ENCODE measurements at regions not wholly inside any gene's neighbourhood (a gene's known extent, or its start where the extent isn't known, plus 50 kb on each side); places are given as distances from the start of the nearest gene placed in this dataset.
"Not testable (repeated sequence)": the region's sequence is repeated elsewhere in the genome, so short reads cannot be mapped to it uniquely, and the experiment has no call there.

GRCh38 chr2:586641-587076 lies 90.5 kb downstream of the TMEM18 start:
- intact Hi-C loops (cut with DNase I; ENCODE audit: low total_unique reads), result no loop called here
- H3K4me3 ChIP-seq, result no peak overlapping the region
- TF ChIP-seq POLR2A (IDR thresholded peaks at IDR 0.05) (no peak), CTCF (IDR thresholded peaks at IDR 0.05) (no peak)
- no peak overlapping the region for H3K27ac ChIP-seq
- no peak for DNase-seq
- no peaks in the 10 kb centered on the region for H3K36me3 ChIP-seq
- H3K4me1 ChIP-seq, result no peaks in the 10 kb centered on the region
- H3K27me3 ChIP-seq, result no peaks in the 10 kb centered on the region
- no peaks in the 10 kb centered on the region for H3K9me3 ChIP-seq

- Histone ChIP-seq H3K9me3 (no peaks in the 10 kb centered on the region), H3K36me3 (no peaks in the 10 kb centered on the region), H3K27me3 (no peaks in the 10 kb centered on the region), H3K27ac (no peak overlapping the region), H3K4me3 (no peak overlapping the region), H3K4me1 (no peaks in the 10 kb centered on the region)
- intact Hi-C loops (cut with DNase I; ENCODE audit: low total_unique reads), result no loop called here
- TF ChIP-seq CTCF (IDR thresholded peaks at IDR 0.05), result no peak
- no peak for TF ChIP-seq POLR2A (IDR thresholded peaks at IDR 0.05)
- peak in 1 of 2 donors; percentile 7 for DNase-seq
These were observed 92.1 kb downstream of the TMEM18 start for GRCh38 chr2:584863-585823.

GRCh38 chr2:583666-584065 lies 93.5 kb downstream of the TMEM18 start:
- no peak overlapping the region for H3K27ac ChIP-seq
- no peaks in the 10 kb centered on the region for H3K4me1 ChIP-seq
- H3K4me3 ChIP-seq, result no peak overlapping the region
- no peaks in the 10 kb centered on the region for H3K36me3 ChIP-seq
- H3K9me3 ChIP-seq, result no peaks in the 10 kb centered on the region
- TF ChIP-seq CTCF (IDR thresholded peaks at IDR 0.05) (no peak), POLR2A (IDR thresholded peaks at IDR 0.05) (no peak)
- H3K27me3 ChIP-seq, result no peaks in the 10 kb centered on the region
- intact Hi-C loops (cut with DNase I; ENCODE audit: low total_unique reads), result no loop called here
- DNase-seq, result no peak

GRCh38 chr2:582792-583528 lies 94.2 kb downstream of the TMEM18 start:
- Histone ChIP-seq H3K27me3 (no peaks in the 10 kb centered on the region), H3K36me3 (no peaks in the 10 kb centered on the region), H3K4me3 (no peak overlapping the region), H3K9me3 (no peaks in the 10 kb centered on the region), H3K27ac (no peak overlapping the region), H3K4me1 (no peaks in the 10 kb centered on the region)
- TF ChIP-seq CTCF (IDR thresholded peaks at IDR 0.05), result no peak
- no peak for TF ChIP-seq POLR2A (IDR thresholded peaks at IDR 0.05)
- no peak for DNase-seq
- intact Hi-C loops (cut with DNase I; ENCODE audit: low total_unique reads), result no loop called here

- H3K27me3 ChIP-seq; intact Hi-C loops (cut with DNase I; ENCODE audit: low total_unique reads); H3K36me3 ChIP-seq; H3K4me1 ChIP-seq; DNase-seq; H3K27ac ChIP-seq; H3K4me3 ChIP-seq; H3K9me3 ChIP-seq: not testable (repeated sequence)
These were observed 94.9 kb downstream of the TMEM18 start for GRCh38 chr2:582289-582688.
